ENCODE measurements at regions not wholly inside any gene's neighbourhood (a gene's known extent, or its start where the extent isn't known, plus 50 kb on each side); places are given as distances from the start of the nearest gene placed in this dataset.

DNA sequence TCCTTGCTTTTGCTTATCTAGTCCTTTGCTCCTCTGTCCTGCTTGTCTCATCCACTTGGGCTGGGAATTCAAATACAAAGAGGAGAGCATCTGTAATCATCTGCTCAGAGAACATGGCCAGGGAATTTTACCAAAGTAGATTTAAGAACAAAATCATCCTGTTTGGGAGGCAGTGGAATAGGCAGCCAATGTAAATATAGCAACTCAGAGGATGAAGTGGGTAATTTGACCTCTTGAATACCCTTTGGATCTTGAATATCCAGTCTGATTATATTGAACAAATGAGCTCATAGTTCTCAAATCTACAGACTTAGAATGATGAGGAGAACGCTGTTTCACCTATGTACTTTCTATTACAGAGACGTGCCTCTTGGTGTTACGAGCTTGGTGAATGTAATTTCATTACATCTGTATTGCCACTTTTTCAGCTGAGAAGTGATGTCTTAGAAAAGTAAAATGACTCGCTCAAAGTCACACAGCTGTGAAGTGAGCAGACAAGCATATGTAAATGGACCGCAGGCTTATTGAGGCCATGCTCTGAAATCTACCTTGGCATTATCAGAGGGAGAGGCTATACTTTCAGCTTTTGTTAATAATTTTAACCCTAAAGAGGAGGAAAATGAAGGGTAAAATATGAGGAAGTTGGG is 266.3 kb downstream of the MTX2 start:
- TF ChIP-seq, protein P1, sequence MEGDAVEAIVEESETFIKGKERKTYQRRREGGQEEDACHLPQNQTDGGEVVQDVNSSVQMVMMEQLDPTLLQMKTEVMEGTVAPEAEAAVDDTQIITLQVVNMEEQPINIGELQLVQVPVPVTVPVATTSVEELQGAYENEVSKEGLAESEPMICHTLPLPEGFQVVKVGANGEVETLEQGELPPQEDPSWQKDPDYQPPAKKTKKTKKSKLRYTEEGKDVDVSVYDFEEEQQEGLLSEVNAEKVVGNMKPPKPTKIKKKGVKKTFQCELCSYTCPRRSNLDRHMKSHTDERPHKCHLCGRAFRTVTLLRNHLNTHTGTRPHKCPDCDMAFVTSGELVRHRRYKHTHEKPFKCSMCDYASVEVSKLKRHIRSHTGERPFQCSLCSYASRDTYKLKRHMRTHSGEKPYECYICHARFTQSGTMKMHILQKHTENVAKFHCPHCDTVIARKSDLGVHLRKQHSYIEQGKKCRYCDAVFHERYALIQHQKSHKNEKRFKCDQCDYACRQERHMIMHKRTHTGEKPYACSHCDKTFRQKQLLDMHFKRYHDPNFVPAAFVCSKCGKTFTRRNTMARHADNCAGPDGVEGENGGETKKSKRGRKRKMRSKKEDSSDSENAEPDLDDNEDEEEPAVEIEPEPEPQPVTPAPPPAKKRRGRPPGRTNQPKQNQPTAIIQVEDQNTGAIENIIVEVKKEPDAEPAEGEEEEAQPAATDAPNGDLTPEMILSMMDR (IDR thresholded peaks at IDR 0.05), result no peak
- Histone ChIP-seq H3K4me3 (no peak overlapping the region), H3K27ac (no peak overlapping the region), H3K27me3 (no peaks in the 10 kb centered on the region), H3K36me3 (no peaks in the 10 kb centered on the region), H3K9me3 (no peaks in the 10 kb centered on the region), H3K4me1 (peaks cover 0 to 12% (median 0%) of the 10 kb centered on the region in 4 donors)
- intact Hi-C loops (cut with DNase I; ENCODE audit: low total_unique reads), result no loop called here
- no peak for DNase-seq

DNA sequence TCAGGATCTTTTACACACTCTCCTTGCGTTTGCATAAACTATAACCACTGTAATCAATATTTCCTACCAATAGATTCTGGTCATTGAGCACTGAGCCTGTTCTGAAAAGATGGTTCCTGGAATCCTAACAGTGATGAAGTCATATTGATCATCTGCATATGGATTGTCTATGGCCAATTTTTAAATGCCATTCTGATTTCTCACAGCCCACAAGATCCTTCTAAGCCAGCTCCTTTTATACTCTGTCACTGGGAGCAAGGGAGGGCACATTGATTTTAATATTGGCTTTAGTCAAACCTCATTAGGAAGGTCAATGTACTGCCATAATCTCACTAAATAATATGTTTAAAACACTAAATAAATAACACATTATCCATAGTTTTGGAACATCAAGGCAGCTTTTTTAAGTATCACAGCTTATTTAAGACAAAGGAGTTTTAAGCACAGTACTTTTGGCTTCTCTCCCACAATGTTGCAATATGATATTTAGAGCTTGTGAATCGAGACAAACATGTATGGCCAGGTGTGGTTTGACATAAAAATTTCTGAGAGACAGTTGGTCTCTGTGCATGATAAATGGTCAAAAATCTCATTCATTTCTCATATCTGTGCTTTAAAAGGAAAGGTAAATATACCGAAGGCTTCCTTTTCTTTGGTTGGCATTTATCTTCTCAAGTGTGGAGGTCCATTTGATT is 267.3 kb downstream of the MTX2 start:
- DNase-seq, result no peak

DNA sequence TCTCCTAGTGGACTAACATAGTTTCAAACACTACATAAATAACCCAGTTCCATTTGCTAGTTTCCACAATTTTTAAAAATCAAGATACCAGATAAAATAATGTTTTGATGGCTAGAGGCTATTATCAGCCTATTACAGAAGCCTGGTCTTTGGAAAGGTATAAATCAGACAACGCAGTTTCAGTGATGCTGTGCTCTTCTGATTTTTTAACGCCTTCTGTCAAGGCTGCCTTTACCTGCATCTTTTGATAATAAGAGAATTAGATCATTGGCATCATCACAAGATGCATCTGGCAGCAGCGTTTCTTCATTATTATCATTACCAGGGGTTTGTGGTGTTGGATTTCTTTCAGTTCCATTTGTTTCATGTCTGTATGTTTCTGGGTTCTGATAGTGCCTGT is 268.7 kb downstream of the MTX2 start:
- no peak overlapping the region for H3K4me3 ChIP-seq
- no peak overlapping the region for H3K27ac ChIP-seq
- H3K9me3 ChIP-seq, result no peaks in the 10 kb centered on the region
- DNase-seq, result no peak
- H3K36me3 ChIP-seq, result no peaks in the 10 kb centered on the region
- TF ChIP-seq, protein P1 (IDR thresholded peaks at IDR 0.05), result no peak
- H3K4me1 ChIP-seq, result peaks cover 0 to 12% (median 0%) of the 10 kb centered on the region in 4 donors
- H3K27me3 ChIP-seq, result no peaks in the 10 kb centered on the region
- intact Hi-C loops (cut with DNase I; ENCODE audit: low total_unique reads), result no loop called here

More for the DNA sequence above, 267.3 kb downstream of the MTX2 start:
- no peaks in the 10 kb centered on the region for H3K36me3 ChIP-seq
- intact Hi-C loops (cut with DNase I; ENCODE audit: low total_unique reads), result no loop called here
- TF ChIP-seq, protein P1 (IDR thresholded peaks at IDR 0.05), result no peak
- H3K27me3 ChIP-seq, result no peaks in the 10 kb centered on the region
- no peak overlapping the region for H3K27ac ChIP-seq
- H3K4me1 ChIP-seq, result peaks cover 0 to 12% (median 0%) of the 10 kb centered on the region in 4 donors
- no peak overlapping the region for H3K4me3 ChIP-seq
- no peaks in the 10 kb centered on the region for H3K9me3 ChIP-seq

DNA sequence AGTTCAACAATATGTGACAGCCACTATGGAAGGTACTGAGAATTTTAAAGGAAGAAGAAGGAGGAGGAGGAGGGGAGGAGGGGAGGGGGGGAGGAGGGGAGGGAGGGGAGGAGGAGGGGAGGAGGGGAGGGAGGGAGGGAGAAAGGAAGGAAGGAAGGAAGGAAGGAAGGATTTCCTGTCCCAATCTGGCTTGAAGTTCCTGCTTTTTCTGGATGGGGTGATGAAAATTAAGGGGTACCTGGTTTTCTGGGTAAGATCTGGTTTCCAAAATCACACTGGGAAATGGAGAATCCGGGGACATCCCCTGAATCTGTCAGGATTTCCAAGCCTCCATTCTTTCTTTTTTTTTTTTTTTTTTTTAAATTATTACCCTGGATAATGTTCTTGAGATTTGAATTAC is 271.8 kb downstream of the MTX2 start:
- H3K9me3 ChIP-seq, result no peaks in the 10 kb centered on the region
- intact Hi-C loops (cut with DNase I; ENCODE audit: low total_unique reads), result no loop called here
- no peak overlapping the region for H3K4me3 ChIP-seq
- DNase-seq, result no peak
- H3K27ac ChIP-seq, result no peak overlapping the region
- peaks cover 0 to 5% (median 2%) of the 10 kb centered on the region in 4 donors for H3K4me1 ChIP-seq
- no peaks in the 10 kb centered on the region for H3K27me3 ChIP-seq
- TF ChIP-seq, protein P1 (IDR thresholded peaks at IDR 0.05), result no peak
- H3K36me3 ChIP-seq, result no peaks in the 10 kb centered on the region

DNA sequence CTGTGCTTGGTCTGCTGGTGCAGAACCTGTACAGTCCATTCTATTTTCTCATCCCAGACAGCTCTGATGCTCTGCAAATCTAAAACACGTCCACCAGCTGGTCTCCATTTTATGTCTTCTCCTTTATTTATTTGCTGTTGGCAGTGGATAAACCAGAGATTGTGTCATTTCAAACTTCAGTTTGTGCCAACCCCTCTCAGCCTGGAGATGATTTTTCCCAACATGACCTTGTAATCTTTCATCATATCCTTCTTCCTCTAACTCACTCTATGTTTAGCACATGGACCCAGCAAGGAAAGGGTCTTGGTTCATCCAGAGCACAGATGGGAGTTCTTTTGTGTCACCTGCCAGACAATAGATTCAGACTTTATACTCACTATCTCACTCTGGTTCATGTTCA is 273.2 kb downstream of the MTX2 start:
- H3K27ac ChIP-seq, result no peak overlapping the region
- TF ChIP-seq, protein P1 (IDR thresholded peaks at IDR 0.05), result no peak
- no peaks in the 10 kb centered on the region for H3K36me3 ChIP-seq
- no peaks in the 10 kb centered on the region for H3K9me3 ChIP-seq
- H3K4me3 ChIP-seq, result no peak overlapping the region
- DNase-seq, result no peak
- H3K4me1 ChIP-seq, result peaks cover 0 to 7% (median 3%) of the 10 kb centered on the region in 4 donors
- intact Hi-C loops (cut with DNase I; ENCODE audit: low total_unique reads), result no loop called here
- no peaks in the 10 kb centered on the region for H3K27me3 ChIP-seq

All from tibial artery (tissue), 4 donors.